CD4-positive, alpha-beta T cell (primary cell): ENCODE measurements at regions not wholly inside any gene's neighbourhood (a gene's known extent, or its start where the extent isn't known, plus 50 kb on each side); places are given as distances from the start of the nearest gene placed in this dataset.

Experiments
- ATAC-seq: fragments of 200-7000 bp; cut with Tn5 transposase; one replicate; pipeline ENCODE4 v1.10.0; 2022; ENCODE audit warnings: mild to moderate bottlenecking; ENCODE audit not compliant: poor library complexity
- CTCF ChIA-PET: fragments of 350-600 bp; sonication (Branson Sonifier 250); formaldehyde crosslinking; loops from one replicate; lab custom pipeline; 2021; ENCODE audit warnings: antibody characterized with exemption, inconsistent platforms; lab: Charles Lee
- POLR2A ChIA-PET: fragments of 350-600 bp; sonication (Branson Sonifier 250); formaldehyde crosslinking; loops from one replicate; lab custom pipeline; 2021; ENCODE audit warnings: antibody characterized with exemption, inconsistent platforms; lab: Charles Lee
- DNase-seq, 14 experiments: peaks; one replicate each; pipeline ENCODE4 v3.0.0-alpha.2; 2013 to 2020; ENCODE audit warnings: mixed read lengths in 2 of 14
- H3K27ac ChIP-seq, 2 donors: one replicate each; pipeline versions ENCODE4 v1.5.1 to v1.7.0; 2013; ENCODE audit warnings: low read length in 2 of 2, low read depth in 1 of 2, mild to moderate bottlenecking in 1 of 2
- H3K27me3 ChIP-seq, 2 experiments: 1 replicate in 1 of 2; 2 replicates in 1 of 2; pipeline versions ENCODE4 v1.6.1 to v1.7.0; 2013; ENCODE audit warnings: low read length in 2 of 2, control low read depth in 1 of 2, mild to moderate bottlenecking in 1 of 2, moderate library complexity in 1 of 2; ENCODE audit not compliant: insufficient read depth in 2 of 2, control insufficient read depth in 1 of 2
- H3K36me3 ChIP-seq: one replicate; pipeline ENCODE4 v1.6.1; 2013; ENCODE audit warnings: low read length, control low read depth; ENCODE audit not compliant: insufficient read depth
- H3K4me1 ChIP-seq: one replicate; pipeline ENCODE4 v1.6.1; 2013; ENCODE audit warnings: low read length, control low read depth; ENCODE audit not compliant: insufficient read depth
- H3K4me3 ChIP-seq: one replicate; pipeline ENCODE4 v1.5.1; 2013; ENCODE audit warnings: mild to moderate bottlenecking, low read length, moderate library complexity
- H3K9me3 ChIP-seq, 2 experiments: 1 replicate in 1 of 2; 2 replicates in 1 of 2; pipeline versions ENCODE4 v1.6.1 to v1.7.0; 2013; ENCODE audit warnings: low read length in 2 of 2, mild to moderate bottlenecking in 2 of 2, control low read depth in 1 of 2, moderate library complexity in 1 of 2; ENCODE audit not compliant: control insufficient read depth in 1 of 2, insufficient read depth in 1 of 2
- H3K27ac Mint-ChIP-seq: one replicate; pipeline ENCODE4 v1.8.0; 2020; ENCODE audit warnings: mixed read lengths
- H3K27me3 Mint-ChIP-seq: one replicate; pipeline ENCODE4 v1.8.0; 2021; ENCODE audit warnings: mixed read lengths
- H3K36me3 Mint-ChIP-seq: one replicate; pipeline ENCODE4 v1.8.0; 2021; ENCODE audit warnings: low read depth, mixed read lengths
- H3K4me1 Mint-ChIP-seq: one replicate; pipeline ENCODE4 v1.8.0; 2021; ENCODE audit warnings: low read depth, mixed read lengths
- H3K4me3 Mint-ChIP-seq: one replicate; pipeline ENCODE4 v1.8.0; 2020; ENCODE audit warnings: mild to moderate bottlenecking, mixed read lengths
- H3K9me3 Mint-ChIP-seq: one replicate; pipeline ENCODE4 v1.8.0; 2020; ENCODE audit warnings: mixed read lengths
- CTCF ChIP-seq: fragments of 200-600 bp; IDR thresholded peaks from one replicate; pipeline ENCODE4 v1.8.0; 2022; ENCODE audit warnings: antibody characterized with exemption, mild to moderate bottlenecking
- intact Hi-C, 2 experiments: fragments of 100-400 bp; cut with DNase I in 1 of 2; cut with micrococcal nuclease in 1 of 2; formaldehyde crosslinking; loops; one replicate each; pipeline versions ENCODE4 v1.15.1 to v1.9.0; 2023 to 2025; cut with DNase I, micrococcal nuclease

- Mint-ChIP-seq H3K4me1 (no peaks in the 10 kb centered on the region), H3K27ac (no peak overlapping the region), H3K4me3 (no peak overlapping the region), H3K27me3 (no peaks in the 10 kb centered on the region), H3K36me3 (no peaks in the 10 kb centered on the region), H3K9me3 (no peaks in the 10 kb centered on the region)
- ChIA-PET POLR2A (no interaction called here), CTCF (no interaction called here)
- peaks cover 0 to 5% of the 10 kb centered on the region in 2 experiments for H3K9me3 ChIP-seq
- intact Hi-C loops, result no loop called here
- no peak overlapping the region for H3K4me3 ChIP-seq
- no peak overlapping the region for H3K27ac ChIP-seq
- no peaks in the 10 kb centered on the region for H3K27me3 ChIP-seq
- no peak for TF ChIP-seq CTCF
- H3K36me3 ChIP-seq, result no peaks in the 10 kb centered on the region
- ATAC-seq, result no peak
- H3K4me1 ChIP-seq, result no peaks in the 10 kb centered on the region
- no peak for DNase-seq
Measured at GRCh38 chr5:6084376-6084775, 294.0 kb downstream of the MED10 start.

- Histone ChIP-seq H3K4me1 (no peaks in the 10 kb centered on the region), H3K9me3 (peaks cover 0 to 10% of the 10 kb centered on the region in 2 experiments), H3K27me3 (no peaks in the 10 kb centered on the region), H3K27ac (no peak overlapping the region), H3K4me3 (no peak overlapping the region), H3K36me3 (no peaks in the 10 kb centered on the region)
- Mint-ChIP-seq H3K27me3 (no peaks in the 10 kb centered on the region), H3K4me3 (no peak overlapping the region), H3K4me1 (no peaks in the 10 kb centered on the region), H3K9me3 (no peaks in the 10 kb centered on the region), H3K36me3 (no peaks in the 10 kb centered on the region), H3K27ac (no peak overlapping the region)
- ATAC-seq (no peak), DNase-seq (no peak)
- ChIA-PET POLR2A (no interaction called here), CTCF (no interaction called here)
- no peak for TF ChIP-seq CTCF
- intact Hi-C loops, result no loop called here
Measured at GRCh38 chr5:6083311-6083978, 294.9 kb downstream of the MED10 start.

GRCh38 chr5:6082685-6083084 is 295.7 kb downstream of the MED10 start:
- intact Hi-C loops, result no loop called here
- Mint-ChIP-seq H3K9me3 (no peaks in the 10 kb centered on the region), H3K4me1 (no peaks in the 10 kb centered on the region), H3K27ac (no peak overlapping the region), H3K36me3 (no peaks in the 10 kb centered on the region), H3K4me3 (no peak overlapping the region), H3K27me3 (no peaks in the 10 kb centered on the region)
- DNase-seq (no peak), ATAC-seq (no peak)
- peaks cover 0 to 10% of the 10 kb centered on the region in 2 experiments for H3K9me3 ChIP-seq
- no peaks in the 10 kb centered on the region for H3K4me1 ChIP-seq
- no peak for TF ChIP-seq CTCF
- ChIA-PET CTCF (no interaction called here), POLR2A (no interaction called here)
- no peaks in the 10 kb centered on the region for H3K27me3 ChIP-seq
- no peaks in the 10 kb centered on the region for H3K36me3 ChIP-seq
- no peak overlapping the region for H3K27ac ChIP-seq
- H3K4me3 ChIP-seq, result no peak overlapping the region
